Large intestine (tissue), 3 donors: ENCODE measurements at regions not wholly inside any gene's neighbourhood (a gene's known extent, or its start where the extent isn't known, plus 50 kb on each side); places are given as distances from the start of the nearest gene placed in this dataset.
"Not testable (repeated sequence)": the region's sequence is repeated elsewhere in the genome, so short reads cannot be mapped to it uniquely, and the experiment has no call there.

Experiments used
- DNase-seq, 2 donors: peaks; one replicate each; pipeline versions ENCODE4 v3.0.0 to v3.0.0-alpha.2; 2013
- H3K27ac ChIP-seq: one replicate; pipeline ENCODE4 v1.5.1; 2013; ENCODE audit warnings: low read length
- H3K27me3 ChIP-seq: 2 replicates; pipeline ENCODE4 v1.6.1; 2013; ENCODE audit warnings: low read length; ENCODE audit not compliant: control insufficient read depth, insufficient read depth
- H3K36me3 ChIP-seq: 2 replicates; pipeline ENCODE4 v1.6.1; 2013; ENCODE audit warnings: low read length; ENCODE audit not compliant: control insufficient read depth, insufficient read depth
- H3K4me1 ChIP-seq: one replicate; pipeline ENCODE4 v1.6.1; 2013; ENCODE audit warnings: low read length; ENCODE audit not compliant: control insufficient read depth, insufficient read depth
- H3K4me3 ChIP-seq: one replicate; pipeline ENCODE4 v1.5.1; 2013; ENCODE audit warnings: low read length
- H3K9me3 ChIP-seq: one replicate; pipeline ENCODE4 v1.6.1; 2013; ENCODE audit warnings: mild to moderate bottlenecking, low read depth, low read length, moderate library complexity; ENCODE audit not compliant: control insufficient read depth
- WGBS: methylation state at CpG from one replicate; pipeline ENCODE4 v1.1.5; 2013; ENCODE audit warnings: low lambda C conversion rate; ENCODE audit not compliant: insufficient coverage; 5-methylcytosine and 5-hydroxymethylcytosine counted together

DNA sequence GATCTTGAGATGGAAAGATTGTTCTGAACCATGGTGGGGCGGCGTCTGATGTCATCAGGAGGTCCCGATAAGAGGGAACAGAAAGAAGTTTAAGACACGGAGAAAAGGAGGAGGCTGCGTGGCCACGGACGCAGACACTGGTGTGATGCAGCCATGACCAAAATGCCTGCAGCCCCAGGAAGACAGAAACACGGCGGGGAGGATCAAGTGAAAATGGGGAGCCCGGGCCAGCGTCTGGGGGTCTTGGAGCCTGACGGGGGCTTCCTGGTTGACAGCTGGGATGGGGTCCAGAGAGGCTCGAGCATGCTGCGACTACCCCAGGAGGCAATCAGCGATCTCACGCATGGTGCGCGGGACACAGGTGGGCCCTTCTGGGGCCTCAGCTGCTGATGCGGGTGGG, 119.7 kb downstream of the NPIPB11 start:
- DNase-seq, H3K27ac ChIP-seq, H3K4me3 ChIP-seq, H3K36me3 ChIP-seq, H3K27me3 ChIP-seq, H3K9me3 ChIP-seq: not testable (repeated sequence)
- 100% methylated on average over 2 of the region's 19 CpGs for WGBS
- H3K4me1 ChIP-seq: peaks cover 51% of the 10 kb centered on the region

DNA sequence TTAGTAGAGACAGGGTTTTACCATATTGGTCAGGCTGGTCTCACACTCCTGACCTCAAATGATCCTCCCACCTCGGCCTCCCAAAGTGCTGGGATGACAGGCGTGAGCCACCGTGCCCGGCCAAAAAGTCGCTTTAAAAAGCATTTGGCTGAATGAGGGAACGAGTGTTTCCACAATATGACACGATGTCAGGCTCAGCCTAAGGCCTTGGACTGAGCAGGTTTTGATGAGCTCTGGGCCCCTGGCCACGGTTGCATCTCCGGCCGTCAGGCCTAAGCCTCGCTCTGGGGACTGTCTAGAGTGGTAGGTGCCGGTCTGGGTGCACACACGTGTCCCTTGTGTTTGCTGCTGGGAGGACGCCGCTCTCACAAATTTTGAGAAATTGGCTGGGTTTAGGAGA, 120.3 kb downstream of the NPIPB11 start:
- not testable (repeated sequence) for H3K27me3 ChIP-seq, H3K4me3 ChIP-seq, H3K36me3 ChIP-seq, H3K9me3 ChIP-seq, DNase-seq, H3K27ac ChIP-seq
- no CpG with 5 or more reads among the region's 15 CpGs for WGBS
- H3K4me1 ChIP-seq: peaks cover 44% of the 10 kb centered on the region

DNA sequence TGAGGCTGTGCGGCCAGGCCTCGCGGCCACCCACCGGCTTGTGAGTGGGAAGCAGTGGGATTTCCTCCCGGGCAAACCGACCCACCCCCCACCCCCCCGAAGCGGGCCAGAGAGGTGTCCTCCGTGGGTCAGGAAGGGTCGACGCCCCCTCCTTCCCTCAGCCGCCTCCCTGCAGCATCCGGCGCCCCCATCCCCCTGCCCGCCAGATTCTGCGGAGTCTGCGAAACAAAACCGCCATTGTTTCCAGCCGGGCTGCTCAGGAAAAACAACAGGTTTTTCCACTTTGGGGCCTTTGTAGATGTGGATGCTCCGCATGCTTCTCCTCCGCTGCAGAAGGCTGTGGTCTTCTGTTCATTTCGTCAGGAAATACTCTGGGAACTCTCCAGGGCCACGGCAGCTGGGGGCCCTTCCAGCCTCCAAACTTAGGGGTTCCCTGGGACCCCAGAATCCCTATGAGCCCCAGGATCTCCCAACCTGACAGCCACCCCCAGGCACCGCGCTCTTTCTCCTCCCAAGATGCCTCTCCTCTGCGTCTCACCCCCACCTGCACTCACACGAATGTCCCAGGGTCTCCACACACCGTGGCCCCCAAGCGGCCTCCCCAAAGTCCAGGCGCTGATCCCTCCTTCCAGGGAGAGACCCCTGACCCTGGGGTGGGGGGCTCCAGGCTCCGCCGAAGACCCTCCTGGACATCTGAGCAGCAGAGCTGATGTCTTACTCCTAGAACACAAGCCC, 121.2 kb downstream of the NPIPB11 start:
- H3K27ac ChIP-seq, H3K36me3 ChIP-seq, H3K27me3 ChIP-seq, H3K9me3 ChIP-seq, H3K4me3 ChIP-seq: not testable (repeated sequence)
- WGBS: no CpG with 5 or more reads among the region's 32 CpGs
- peaks cover 37% of the 10 kb centered on the region for H3K4me1 ChIP-seq
- DNase-seq: peak; percentile 17 to 59

DNA sequence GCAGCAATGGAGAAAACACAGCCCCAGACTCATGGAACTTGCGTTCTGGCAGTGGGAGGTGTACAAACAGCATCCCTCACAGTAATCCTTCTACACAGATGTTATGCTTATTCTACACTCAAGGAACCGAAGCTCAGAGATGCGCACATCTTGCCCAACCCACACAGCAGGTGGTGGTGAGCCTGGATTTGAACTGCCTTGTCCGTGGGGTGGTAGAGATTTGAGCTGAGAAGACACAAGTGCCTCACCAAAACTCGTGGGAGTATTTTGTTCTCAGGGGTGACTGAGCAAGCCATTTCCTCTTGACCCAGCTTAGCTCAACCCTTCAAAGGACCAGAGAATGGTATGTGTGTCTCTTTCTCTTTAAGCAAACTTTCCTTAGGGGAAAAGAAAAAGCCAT, 121.8 kb downstream of the NPIPB11 start:
- H3K4me3 ChIP-seq, H3K27me3 ChIP-seq, H3K36me3 ChIP-seq, H3K27ac ChIP-seq, H3K9me3 ChIP-seq, DNase-seq: not testable (repeated sequence)
- no CpG with 5 or more reads among the region's 5 CpGs for WGBS
- H3K4me1 ChIP-seq: peaks cover 33% of the 10 kb centered on the region

DNA sequence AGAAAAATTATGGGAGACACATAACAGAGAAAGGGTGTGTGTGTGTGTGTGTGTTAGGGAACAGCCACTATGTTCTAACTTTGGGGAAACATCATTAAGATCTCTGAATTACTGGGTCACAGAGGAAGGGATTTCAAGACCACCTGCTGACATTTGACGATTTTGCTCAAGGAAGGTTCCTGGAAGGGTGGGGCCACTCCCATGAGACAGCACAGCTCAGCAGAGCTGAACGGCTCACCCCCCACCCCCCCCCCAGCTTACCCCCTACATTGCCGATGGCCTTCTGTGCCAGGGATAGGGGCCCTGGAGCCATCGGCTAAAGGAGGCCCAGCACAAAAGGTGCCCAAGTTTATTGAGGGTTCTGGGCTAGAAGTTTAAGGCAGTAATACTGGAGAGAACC, 122.4 kb downstream of the NPIPB11 start:
- H3K4me3 ChIP-seq, H3K36me3 ChIP-seq, DNase-seq, H3K27me3 ChIP-seq, H3K27ac ChIP-seq, H3K9me3 ChIP-seq: not testable (repeated sequence)
- WGBS: no CpG with 5 or more reads among the region's 4 CpGs
- H3K4me1 ChIP-seq: peaks cover 27% of the 10 kb centered on the region

DNA sequence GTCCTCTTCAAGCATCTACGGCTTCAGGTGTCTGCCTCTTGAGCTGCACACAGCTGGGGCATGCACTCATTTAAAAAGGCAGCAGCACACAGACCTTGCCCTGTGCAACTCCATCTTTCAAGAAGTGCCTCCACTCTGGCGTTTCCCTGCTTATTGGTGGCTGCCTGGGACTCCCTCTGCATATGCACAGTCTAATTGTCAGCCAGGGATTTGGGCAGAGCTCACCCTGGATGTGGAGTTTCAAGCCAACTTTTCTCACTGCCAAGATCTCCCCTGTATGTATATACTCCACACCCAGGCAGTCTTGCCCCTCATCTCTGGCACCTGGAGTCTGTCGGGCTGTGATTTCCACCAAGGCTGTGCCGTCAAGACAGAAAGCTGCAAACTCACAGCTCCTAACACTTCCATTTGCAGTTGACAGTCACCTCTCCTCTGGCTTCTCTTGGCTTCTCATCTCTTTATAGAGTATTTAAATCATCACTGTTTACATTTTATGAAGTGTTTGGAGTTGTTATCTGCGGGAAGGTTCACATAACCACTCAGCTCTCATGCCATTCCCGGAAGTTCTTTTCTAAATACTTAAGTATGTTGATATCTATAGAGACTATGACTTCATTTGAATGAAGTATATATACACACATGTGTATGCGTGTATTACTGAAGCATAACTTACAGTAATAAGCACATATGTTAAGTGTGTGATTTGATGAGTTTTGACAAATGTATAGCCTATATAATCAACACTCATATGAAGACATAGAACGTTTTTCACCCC, 128.2 kb downstream of the NPIPB11 start:
- not testable (repeated sequence) for H3K27me3 ChIP-seq, H3K4me1 ChIP-seq, H3K9me3 ChIP-seq, DNase-seq, H3K27ac ChIP-seq, H3K36me3 ChIP-seq, H3K4me3 ChIP-seq
- WGBS: no CpG with 5 or more reads among the region's 8 CpGs

DNA sequence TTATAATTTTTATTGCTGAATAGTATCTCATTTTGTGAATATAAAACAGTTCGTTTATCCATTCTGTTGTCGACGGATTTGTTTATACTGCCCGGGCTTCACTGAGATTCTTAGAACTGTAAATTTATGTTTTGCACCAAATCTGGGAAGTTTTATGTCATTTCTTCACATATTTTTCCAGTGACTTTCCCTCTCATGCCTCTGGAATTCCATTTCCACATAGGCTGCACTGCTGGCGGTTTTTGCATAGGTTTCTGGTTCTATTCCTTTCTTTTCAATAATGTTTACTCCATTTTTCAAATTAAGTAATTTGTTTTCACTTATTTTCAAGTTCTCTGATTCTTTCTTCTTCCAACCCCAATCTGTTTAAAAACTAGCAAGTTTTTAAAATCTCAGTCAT, 130.1 kb downstream of the NPIPB11 start:
- H3K27ac ChIP-seq, H3K4me1 ChIP-seq, H3K27me3 ChIP-seq, H3K9me3 ChIP-seq, H3K36me3 ChIP-seq, H3K4me3 ChIP-seq, DNase-seq: not testable (repeated sequence)
- 100% methylated on average over 2 of the region's 5 CpGs for WGBS

DNA sequence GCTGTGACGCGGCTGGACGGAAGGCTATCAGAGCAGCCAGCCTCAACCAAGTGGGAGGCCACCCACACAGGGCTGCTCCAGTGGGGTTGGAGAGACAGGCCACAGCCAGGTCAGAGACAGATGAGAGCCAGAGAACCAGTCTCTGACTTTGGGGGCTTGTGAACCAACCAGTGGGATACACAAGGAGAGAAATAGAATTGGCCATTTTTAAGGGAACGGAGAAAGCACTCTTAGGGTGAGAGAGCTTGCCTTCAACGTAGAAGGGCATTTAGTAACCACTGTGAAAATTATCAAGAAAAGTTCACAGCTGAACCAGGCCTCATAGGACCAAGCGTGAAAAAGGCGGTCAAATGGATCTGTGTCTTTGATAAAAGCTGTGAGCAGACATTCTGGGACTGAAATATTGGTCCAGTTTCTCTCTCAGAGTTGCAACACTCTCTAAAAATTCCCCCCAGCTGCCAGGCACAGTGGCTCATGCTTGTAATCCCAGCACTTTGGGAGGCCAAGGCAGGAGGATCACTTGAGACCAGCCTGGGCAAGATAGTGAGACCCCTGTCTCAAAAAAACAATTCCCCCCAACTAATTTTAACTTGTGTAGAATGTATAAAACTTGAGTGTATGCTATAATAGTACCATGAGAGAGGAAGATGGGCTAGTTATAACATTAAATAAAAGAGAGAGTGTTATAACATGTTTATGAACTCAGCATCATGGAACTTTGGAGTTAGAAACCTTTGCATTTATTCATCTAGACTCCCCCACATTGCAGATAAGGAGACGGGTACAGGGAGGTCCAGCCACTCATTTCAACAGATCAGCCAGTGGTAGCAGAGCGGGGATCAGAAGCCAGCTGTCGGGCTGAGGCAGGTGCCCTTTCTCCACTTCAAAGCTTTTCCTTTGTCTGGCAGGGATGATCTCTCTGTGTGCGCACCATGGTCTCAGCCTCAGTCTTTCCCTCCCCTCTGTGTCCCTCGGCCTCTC, 132.2 kb downstream of the NPIPB11 start:
- not testable (repeated sequence) for H3K27me3 ChIP-seq, H3K4me3 ChIP-seq, H3K27ac ChIP-seq, H3K4me1 ChIP-seq, H3K9me3 ChIP-seq, H3K36me3 ChIP-seq, DNase-seq
- no CpG with 5 or more reads among the region's 12 CpGs for WGBS

DNA sequence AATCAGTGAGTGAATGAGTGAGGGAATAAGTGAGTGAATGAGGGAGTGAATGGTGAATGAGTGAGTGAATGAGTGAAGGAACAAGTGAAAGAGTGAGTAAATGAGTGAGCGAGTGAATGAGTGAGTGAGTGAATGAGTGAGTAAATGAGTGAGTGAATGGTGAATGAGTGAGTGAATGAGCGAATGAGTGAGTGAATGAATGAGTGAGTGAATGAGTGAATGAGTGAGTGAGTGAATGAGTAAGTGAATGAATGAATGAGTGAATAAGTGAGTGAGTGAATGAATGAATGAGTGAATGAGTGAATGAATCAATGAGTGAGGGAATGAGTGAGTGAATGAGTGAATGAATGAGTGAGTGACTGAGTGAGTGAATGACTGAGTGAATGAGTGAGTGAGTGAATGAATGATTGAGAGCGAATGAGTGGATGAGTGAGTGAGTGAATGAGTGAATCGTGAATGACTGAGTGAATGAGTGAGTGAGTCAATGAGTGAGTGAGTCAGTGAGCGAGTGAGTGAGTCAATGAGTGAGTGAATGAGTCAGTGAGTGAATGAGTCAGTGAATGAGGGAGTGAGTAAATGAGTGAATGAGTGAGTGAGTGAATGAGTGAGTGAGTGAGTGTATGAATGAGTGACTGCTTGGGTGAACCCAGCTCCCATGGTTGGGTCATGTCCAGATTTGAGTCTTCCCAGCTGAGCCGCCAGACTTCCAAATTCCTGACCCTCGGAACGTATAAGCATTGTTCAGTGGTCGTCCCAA, 133.0 kb downstream of the NPIPB11 start:
- H3K36me3 ChIP-seq, H3K27ac ChIP-seq, H3K27me3 ChIP-seq, H3K4me3 ChIP-seq, H3K9me3 ChIP-seq, DNase-seq, H3K4me1 ChIP-seq: not testable (repeated sequence)
- WGBS: 98% methylated on average over 5 of the region's 9 CpGs
